ENCODE measurements at regions not wholly inside any gene's neighbourhood (a gene's known extent, or its start where the extent isn't known, plus 50 kb on each side); places are given as distances from the start of the nearest gene placed in this dataset.

GRCh38 chr5:108623826-108624225 is 123.9 kb upstream of the FER start:
- ChIA-PET POLR2A (no interaction called here), CTCF (no interaction called here)
- Histone ChIP-seq H3K9me3 (ENCODE audit: control insufficient read depth, insufficient read depth, low read depth, low read length) (no peaks in the 10 kb centered on the region), H3K4me1 (ENCODE audit: control insufficient read depth, insufficient read depth, low read length) (no peaks in the 10 kb centered on the region), H3K4me3 (ENCODE audit: low read depth, low read length) (no peak overlapping the region), H3K27ac (ENCODE audit: extremely low read depth, low read depth, low read length) (no peak overlapping the region), H3K36me3 (ENCODE audit: control insufficient read depth in 2 of 2, insufficient read depth in 1 of 2, low read length in 2 of 2) (no peaks in the 10 kb centered on the region)
- TF ChIP-seq, protein P1, sequence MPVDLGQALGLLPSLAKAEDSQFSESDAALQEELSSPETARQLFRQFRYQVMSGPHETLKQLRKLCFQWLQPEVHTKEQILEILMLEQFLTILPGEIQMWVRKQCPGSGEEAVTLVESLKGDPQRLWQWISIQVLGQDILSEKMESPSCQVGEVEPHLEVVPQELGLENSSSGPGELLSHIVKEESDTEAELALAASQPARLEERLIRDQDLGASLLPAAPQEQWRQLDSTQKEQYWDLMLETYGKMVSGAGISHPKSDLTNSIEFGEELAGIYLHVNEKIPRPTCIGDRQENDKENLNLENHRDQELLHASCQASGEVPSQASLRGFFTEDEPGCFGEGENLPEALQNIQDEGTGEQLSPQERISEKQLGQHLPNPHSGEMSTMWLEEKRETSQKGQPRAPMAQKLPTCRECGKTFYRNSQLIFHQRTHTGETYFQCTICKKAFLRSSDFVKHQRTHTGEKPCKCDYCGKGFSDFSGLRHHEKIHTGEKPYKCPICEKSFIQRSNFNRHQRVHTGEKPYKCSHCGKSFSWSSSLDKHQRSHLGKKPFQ (tag by site-specific recombination; IDR thresholded peaks at IDR 0.05) = no peak
- TF ChIP-seq CTCF (tag by site-specific recombination; IDR thresholded peaks at IDR 0.05) (no peak), ZBTB8A (tag by site-specific recombination; IDR thresholded peaks at IDR 0.05) (no peak), ZNF394 (tag by site-specific recombination; IDR thresholded peaks at IDR 0.05; ENCODE audit: borderline replicate concordance) (no peak), ZFHX2 (tag by site-specific recombination; conservative IDR thresholded peaks at IDR 0.05) (no peak), HOXC10 (CRISPR knock-in tag; IDR thresholded peaks at IDR 0.05) (no peak), ZNF157 (tag by site-specific recombination; IDR thresholded peaks at IDR 0.05) (no peak), GLIS1 (tag by site-specific recombination; IDR thresholded peaks at IDR 0.05) (no peak), MEIS1 (CRISPR knock-in tag; IDR thresholded peaks at IDR 0.05; ENCODE audit: borderline replicate concordance) (no peak), ZNF23 (tag by site-specific recombination; IDR thresholded peaks at IDR 0.05; ENCODE audit: borderline replicate concordance) (no peak), MZF1 (tag by site-specific recombination; IDR thresholded peaks at IDR 0.05; ENCODE audit: borderline replicate concordance) (no peak), ZNF529 (tag by site-specific recombination; IDR thresholded peaks at IDR 0.05; ENCODE audit: insufficient replicate concordance) (no peak), KLF7 (tag by site-specific recombination; IDR thresholded peaks at IDR 0.05; ENCODE audit: borderline replicate concordance) (no peak), KLF1 (tag by site-specific recombination; IDR thresholded peaks at IDR 0.05) (no peak), ZNF626 (tag by site-specific recombination; IDR thresholded peaks at IDR 0.05) (no peak)
- TF ChIP-seq, protein P2, sequence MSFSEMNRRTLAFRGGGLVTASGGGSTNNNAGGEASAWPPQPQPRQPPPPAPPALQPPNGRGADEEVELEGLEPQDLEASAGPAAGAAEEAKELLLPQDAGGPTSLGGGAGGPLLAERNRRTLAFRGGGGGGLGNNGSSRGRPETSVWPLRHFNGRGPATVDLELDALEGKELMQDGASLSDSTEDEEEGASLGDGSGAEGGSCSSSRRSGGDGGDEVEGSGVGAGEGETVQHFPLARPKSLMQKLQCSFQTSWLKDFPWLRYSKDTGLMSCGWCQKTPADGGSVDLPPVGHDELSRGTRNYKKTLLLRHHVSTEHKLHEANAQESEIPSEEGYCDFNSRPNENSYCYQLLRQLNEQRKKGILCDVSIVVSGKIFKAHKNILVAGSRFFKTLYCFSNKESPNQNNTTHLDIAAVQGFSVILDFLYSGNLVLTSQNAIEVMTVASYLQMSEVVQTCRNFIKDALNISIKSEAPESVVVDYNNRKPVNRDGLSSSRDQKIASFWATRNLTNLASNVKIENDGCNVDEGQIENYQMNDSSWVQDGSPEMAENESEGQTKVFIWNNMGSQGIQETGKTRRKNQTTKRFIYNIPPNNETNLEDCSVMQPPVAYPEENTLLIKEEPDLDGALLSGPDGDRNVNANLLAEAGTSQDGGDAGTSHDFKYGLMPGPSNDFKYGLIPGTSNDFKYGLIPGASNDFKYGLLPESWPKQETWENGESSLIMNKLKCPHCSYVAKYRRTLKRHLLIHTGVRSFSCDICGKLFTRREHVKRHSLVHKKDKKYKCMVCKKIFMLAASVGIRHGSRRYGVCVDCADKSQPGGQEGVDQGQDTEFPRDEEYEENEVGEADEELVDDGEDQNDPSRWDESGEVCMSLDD (tag by site-specific recombination; IDR thresholded peaks at IDR 0.05) = no peak
- TF ChIP-seq, protein P3, sequence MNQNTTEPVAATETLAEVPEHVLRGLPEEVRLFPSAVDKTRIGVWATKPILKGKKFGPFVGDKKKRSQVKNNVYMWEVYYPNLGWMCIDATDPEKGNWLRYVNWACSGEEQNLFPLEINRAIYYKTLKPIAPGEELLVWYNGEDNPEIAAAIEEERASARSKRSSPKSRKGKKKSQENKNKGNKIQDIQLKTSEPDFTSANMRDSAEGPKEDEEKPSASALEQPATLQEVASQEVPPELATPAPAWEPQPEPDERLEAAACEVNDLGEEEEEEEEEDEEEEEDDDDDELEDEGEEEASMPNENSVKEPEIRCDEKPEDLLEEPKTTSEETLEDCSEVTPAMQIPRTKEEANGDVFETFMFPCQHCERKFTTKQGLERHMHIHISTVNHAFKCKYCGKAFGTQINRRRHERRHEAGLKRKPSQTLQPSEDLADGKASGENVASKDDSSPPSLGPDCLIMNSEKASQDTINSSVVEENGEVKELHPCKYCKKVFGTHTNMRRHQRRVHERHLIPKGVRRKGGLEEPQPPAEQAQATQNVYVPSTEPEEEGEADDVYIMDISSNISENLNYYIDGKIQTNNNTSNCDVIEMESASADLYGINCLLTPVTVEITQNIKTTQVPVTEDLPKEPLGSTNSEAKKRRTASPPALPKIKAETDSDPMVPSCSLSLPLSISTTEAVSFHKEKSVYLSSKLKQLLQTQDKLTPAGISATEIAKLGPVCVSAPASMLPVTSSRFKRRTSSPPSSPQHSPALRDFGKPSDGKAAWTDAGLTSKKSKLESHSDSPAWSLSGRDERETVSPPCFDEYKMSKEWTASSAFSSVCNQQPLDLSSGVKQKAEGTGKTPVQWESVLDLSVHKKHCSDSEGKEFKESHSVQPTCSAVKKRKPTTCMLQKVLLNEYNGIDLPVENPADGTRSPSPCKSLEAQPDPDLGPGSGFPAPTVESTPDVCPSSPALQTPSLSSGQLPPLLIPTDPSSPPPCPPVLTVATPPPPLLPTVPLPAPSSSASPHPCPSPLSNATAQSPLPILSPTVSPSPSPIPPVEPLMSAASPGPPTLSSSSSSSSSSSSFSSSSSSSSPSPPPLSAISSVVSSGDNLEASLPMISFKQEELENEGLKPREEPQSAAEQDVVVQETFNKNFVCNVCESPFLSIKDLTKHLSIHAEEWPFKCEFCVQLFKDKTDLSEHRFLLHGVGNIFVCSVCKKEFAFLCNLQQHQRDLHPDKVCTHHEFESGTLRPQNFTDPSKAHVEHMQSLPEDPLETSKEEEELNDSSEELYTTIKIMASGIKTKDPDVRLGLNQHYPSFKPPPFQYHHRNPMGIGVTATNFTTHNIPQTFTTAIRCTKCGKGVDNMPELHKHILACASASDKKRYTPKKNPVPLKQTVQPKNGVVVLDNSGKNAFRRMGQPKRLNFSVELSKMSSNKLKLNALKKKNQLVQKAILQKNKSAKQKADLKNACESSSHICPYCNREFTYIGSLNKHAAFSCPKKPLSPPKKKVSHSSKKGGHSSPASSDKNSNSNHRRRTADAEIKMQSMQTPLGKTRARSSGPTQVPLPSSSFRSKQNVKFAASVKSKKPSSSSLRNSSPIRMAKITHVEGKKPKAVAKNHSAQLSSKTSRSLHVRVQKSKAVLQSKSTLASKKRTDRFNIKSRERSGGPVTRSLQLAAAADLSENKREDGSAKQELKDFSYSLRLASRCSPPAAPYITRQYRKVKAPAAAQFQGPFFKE (tag by site-specific recombination; IDR thresholded peaks at IDR 0.05; ENCODE audit: borderline replicate concordance) = no peak
